Activated naive CD8-positive, alpha-beta T cell treated with anti-CD3 and anti-CD28 coated beads for 36 hours (primary cell): ENCODE measurements at regions not wholly inside any gene's neighbourhood (a gene's known extent, or its start where the extent isn't known, plus 50 kb on each side); places are given as distances from the start of the nearest gene placed in this dataset.
"Not testable (repeated sequence)": the region's sequence is repeated elsewhere in the genome, so short reads cannot be mapped to it uniquely, and the experiment has no call there.

Experiments used
- DNase-seq: peaks from one replicate; pipeline ENCODE4 v3.0.0; 2021
- H3K27ac Mint-ChIP-seq: one replicate; pipeline ENCODE4 v1.8.0; 2022; ENCODE audit warnings: mild to moderate bottlenecking, moderate library complexity, mixed read lengths
- H3K27me3 Mint-ChIP-seq: one replicate; pipeline ENCODE4 v1.8.0; 2022; ENCODE audit warnings: mild to moderate bottlenecking, mixed read lengths
- H3K36me3 Mint-ChIP-seq: one replicate; pipeline ENCODE4 v1.8.0; 2021; ENCODE audit warnings: mild to moderate bottlenecking, mixed read lengths
- H3K4me1 Mint-ChIP-seq: one replicate; pipeline ENCODE4 v1.8.0; 2021; ENCODE audit warnings: mixed read lengths
- H3K4me3 Mint-ChIP-seq: one replicate; pipeline ENCODE4 v1.8.0; 2022; ENCODE audit warnings: mild to moderate bottlenecking, moderate library complexity, mixed read lengths
- H3K9me3 Mint-ChIP-seq: one replicate; pipeline ENCODE4 v1.8.0; 2022; ENCODE audit warnings: mixed read lengths

GRCh38 chr4:177177541-177178081 lies 132.1 kb upstream of the NEIL3 start:
- no peak overlapping the region for H3K27ac Mint-ChIP-seq
- no peaks in the 10 kb centered on the region for H3K9me3 Mint-ChIP-seq
- H3K4me1 Mint-ChIP-seq = no peaks in the 10 kb centered on the region
- no peaks in the 10 kb centered on the region for H3K36me3 Mint-ChIP-seq
- no peak for DNase-seq
- no peaks in the 10 kb centered on the region for H3K27me3 Mint-ChIP-seq
- no peak overlapping the region for H3K4me3 Mint-ChIP-seq

DNA sequence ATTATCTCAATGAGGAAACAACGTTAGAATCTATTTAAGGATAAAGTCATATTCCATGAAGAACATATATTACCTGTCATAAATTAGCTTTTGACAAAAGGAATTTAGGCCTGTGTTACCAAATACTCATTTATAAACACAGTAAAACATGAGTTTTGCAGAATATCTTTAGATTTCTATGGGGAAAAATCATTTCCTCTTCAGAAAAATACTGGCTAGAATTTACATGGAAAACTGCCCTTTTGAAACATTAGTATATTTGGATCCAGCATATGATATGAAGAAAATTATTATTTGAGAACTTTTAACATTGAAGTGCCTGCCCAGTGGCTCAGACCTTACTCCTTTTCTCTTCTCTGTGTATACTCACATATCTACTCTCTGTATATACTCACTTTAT lies 131.4 kb upstream of the NEIL3 start:
- no peaks in the 10 kb centered on the region for H3K9me3 Mint-ChIP-seq
- no peaks in the 10 kb centered on the region for H3K4me1 Mint-ChIP-seq
- no peak overlapping the region for H3K27ac Mint-ChIP-seq
- H3K4me3 Mint-ChIP-seq = no peak overlapping the region
- H3K27me3 Mint-ChIP-seq = no peaks in the 10 kb centered on the region
- DNase-seq = no peak
- no peaks in the 10 kb centered on the region for H3K36me3 Mint-ChIP-seq

DNA sequence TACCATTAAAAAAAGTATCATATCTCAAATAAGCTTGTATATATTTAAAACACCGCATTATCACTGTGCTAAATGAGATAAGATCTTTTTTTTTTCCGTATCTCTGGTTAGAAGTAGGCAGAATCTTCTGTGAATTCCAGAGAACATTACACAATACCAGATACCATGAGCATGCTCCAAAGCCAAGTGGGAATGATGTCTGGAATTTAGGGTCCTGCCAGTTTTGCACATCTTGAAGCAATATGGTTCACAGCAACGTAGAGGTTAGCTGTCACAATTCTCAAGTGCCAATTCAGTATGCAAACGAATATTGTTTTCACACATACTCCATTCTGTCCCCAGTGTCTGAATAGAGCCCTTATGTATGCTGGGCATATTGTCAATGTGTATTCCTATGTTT lies 127.5 kb upstream of the NEIL3 start:
- DNase-seq = no peak
- peaks cover 2% of the 10 kb centered on the region for H3K4me1 Mint-ChIP-seq
- no peak overlapping the region for H3K27ac Mint-ChIP-seq
- no peak overlapping the region for H3K4me3 Mint-ChIP-seq
- H3K36me3 Mint-ChIP-seq = no peaks in the 10 kb centered on the region
- H3K9me3 Mint-ChIP-seq = no peaks in the 10 kb centered on the region
- peaks cover 3% of the 10 kb centered on the region for H3K27me3 Mint-ChIP-seq

DNA sequence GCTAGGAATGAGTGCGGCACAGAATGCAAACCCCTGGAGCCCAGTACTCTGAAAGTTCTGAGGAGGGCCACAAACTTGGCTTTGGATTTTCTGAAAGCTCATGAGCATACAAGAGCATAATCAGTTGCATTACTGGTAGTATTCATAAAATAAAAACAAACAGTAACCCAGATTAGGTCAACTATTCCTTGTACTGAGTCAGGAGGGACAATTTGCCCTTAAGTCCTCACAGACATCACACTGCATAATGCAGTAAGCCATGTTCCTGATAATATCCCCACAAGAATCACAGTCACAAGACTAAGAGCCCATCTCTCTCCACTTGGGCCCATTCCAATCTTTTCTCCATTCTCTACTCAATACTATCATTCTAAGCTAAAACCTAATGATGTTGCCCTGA lies 126.9 kb upstream of the NEIL3 start:
- Mint-ChIP-seq H3K36me3 (no peaks in the 10 kb centered on the region), H3K9me3 (no peaks in the 10 kb centered on the region), H3K27ac (no peak overlapping the region), H3K27me3 (peaks cover 3% of the 10 kb centered on the region), H3K4me3 (no peak overlapping the region), H3K4me1 (peaks cover 2% of the 10 kb centered on the region)
- no peak for DNase-seq

GRCh38 chr4:177185151-177185550 lies 124.5 kb upstream of the NEIL3 start:
- Mint-ChIP-seq H3K27ac (no peak overlapping the region), H3K9me3 (no peaks in the 10 kb centered on the region), H3K4me1 (peaks cover 2% of the 10 kb centered on the region), H3K27me3 (peaks cover 3% of the 10 kb centered on the region), H3K4me3 (no peak overlapping the region), H3K36me3 (no peaks in the 10 kb centered on the region)
- DNase-seq = no peak

GRCh38 chr4:177185579-177185978 lies 124.1 kb upstream of the NEIL3 start:
- Mint-ChIP-seq H3K36me3 (no peaks in the 10 kb centered on the region), H3K4me1 (peaks cover 2% of the 10 kb centered on the region), H3K27me3 (peaks cover 3% of the 10 kb centered on the region), H3K4me3 (no peak overlapping the region), H3K9me3 (no peaks in the 10 kb centered on the region), H3K27ac (no peak overlapping the region)
- no peak for DNase-seq

DNA sequence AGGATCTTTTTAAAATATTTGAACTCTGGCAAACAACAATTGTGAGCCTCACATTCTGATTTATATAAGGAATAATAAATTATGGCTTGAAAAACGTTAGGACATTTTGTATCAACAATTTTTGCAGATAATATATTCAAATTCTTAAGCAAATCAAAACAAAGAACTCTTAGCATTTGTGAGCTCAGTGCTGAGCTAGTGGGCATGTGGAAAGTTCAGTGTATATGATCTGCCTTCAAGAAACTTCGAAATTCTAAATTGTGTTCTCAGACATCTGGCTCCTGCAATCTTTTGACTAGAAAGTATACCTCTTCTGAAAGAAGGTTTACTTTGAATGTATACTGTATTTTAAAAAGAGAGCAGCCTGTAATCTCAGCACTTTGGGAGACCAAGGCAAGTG lies 122.3 kb upstream of the NEIL3 start:
- H3K36me3 Mint-ChIP-seq = no peaks in the 10 kb centered on the region
- H3K27ac Mint-ChIP-seq = no peak overlapping the region
- H3K27me3 Mint-ChIP-seq = peaks cover 3% of the 10 kb centered on the region
- H3K4me3 Mint-ChIP-seq = no peak overlapping the region
- DNase-seq = no peak
- no peaks in the 10 kb centered on the region for H3K9me3 Mint-ChIP-seq
- peaks cover 2% of the 10 kb centered on the region for H3K4me1 Mint-ChIP-seq

DNA sequence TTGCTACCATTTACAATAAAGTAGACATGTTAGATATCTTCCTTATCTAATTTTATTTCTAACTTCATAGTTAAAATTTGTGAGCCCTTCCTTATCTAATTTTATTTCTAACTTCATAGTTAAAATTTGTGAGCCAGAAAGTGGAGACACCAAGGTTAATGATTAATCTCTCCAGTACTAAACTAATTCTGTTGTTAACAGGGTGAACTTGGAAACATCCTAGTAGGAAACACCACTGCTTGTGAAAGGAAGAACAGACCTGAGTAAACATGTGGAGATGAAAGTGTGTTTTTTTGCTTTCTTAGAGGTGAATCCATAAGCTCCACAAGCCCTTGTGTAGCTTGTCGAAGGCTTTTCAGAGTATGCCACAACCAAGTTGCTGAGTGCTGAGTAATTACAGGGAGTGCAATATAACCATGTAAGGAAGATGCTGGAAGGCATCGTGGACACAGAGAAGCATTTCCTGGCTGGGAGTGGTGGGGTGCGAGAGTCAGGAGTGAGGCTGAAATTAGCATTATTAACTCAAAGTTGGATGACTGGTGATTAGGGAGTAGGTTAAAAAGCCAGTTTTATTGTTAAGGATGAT lies 118.6 kb upstream of the NEIL3 start:
- Mint-ChIP-seq H3K27me3 (no peaks in the 10 kb centered on the region), H3K27ac (no peak overlapping the region), H3K4me3 (no peak overlapping the region), H3K9me3 (no peaks in the 10 kb centered on the region), H3K36me3 (no peaks in the 10 kb centered on the region), H3K4me1 (no peaks in the 10 kb centered on the region)
- no peak for DNase-seq

GRCh38 chr4:177191586-177191985 lies 118.1 kb upstream of the NEIL3 start:
- Mint-ChIP-seq H3K27me3 (no peaks in the 10 kb centered on the region), H3K27ac (no peak overlapping the region), H3K9me3 (no peaks in the 10 kb centered on the region), H3K36me3 (no peaks in the 10 kb centered on the region), H3K4me3 (no peak overlapping the region), H3K4me1 (no peaks in the 10 kb centered on the region)
- DNase-seq = no peak

DNA sequence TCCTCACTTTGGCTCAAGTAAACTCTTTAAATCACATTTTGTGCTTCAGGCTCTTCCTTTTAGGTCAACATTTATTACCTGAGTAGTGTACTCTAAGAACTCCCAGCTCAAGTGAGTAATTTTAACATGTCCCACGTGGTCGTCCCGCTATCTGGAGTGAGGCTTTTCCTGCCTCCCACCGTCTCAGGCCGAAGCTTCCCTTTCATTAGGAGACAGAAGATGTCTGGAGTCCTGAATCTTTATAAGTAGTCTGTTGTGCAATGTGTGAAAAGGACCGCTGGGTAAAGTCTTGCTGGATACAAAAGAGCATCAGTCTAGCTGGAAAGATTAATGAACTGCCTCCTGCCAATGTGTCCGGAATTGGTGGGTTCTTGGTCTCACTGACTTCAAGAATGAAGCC lies 117.7 kb upstream of the NEIL3 start:
- no peaks in the 10 kb centered on the region for H3K4me1 Mint-ChIP-seq
- peaks cover 3% of the 10 kb centered on the region for H3K9me3 Mint-ChIP-seq
- no peak for DNase-seq
- H3K4me3 Mint-ChIP-seq = no peak overlapping the region
- no peak overlapping the region for H3K27ac Mint-ChIP-seq
- H3K36me3 Mint-ChIP-seq = no peaks in the 10 kb centered on the region
- no peaks in the 10 kb centered on the region for H3K27me3 Mint-ChIP-seq

- not testable (repeated sequence) for H3K27ac Mint-ChIP-seq, H3K27me3 Mint-ChIP-seq, H3K4me1 Mint-ChIP-seq, DNase-seq, H3K36me3 Mint-ChIP-seq, H3K4me3 Mint-ChIP-seq, H3K9me3 Mint-ChIP-seq
Measured at GRCh38 chr4:177193024-177193715, 116.5 kb upstream of the NEIL3 start.

GRCh38 chr4:177194906-177195305 lies 114.8 kb upstream of the NEIL3 start:
- peaks cover 6% of the 10 kb centered on the region for H3K9me3 Mint-ChIP-seq
- H3K4me1 Mint-ChIP-seq = no peaks in the 10 kb centered on the region
- H3K4me3 Mint-ChIP-seq = no peak overlapping the region
- no peak overlapping the region for H3K27ac Mint-ChIP-seq
- no peaks in the 10 kb centered on the region for H3K36me3 Mint-ChIP-seq
- DNase-seq = no peak
- no peaks in the 10 kb centered on the region for H3K27me3 Mint-ChIP-seq

- H3K27ac Mint-ChIP-seq = no peak overlapping the region
- no peaks in the 10 kb centered on the region for H3K4me1 Mint-ChIP-seq
- no peaks in the 10 kb centered on the region for H3K27me3 Mint-ChIP-seq
- H3K4me3 Mint-ChIP-seq = no peak overlapping the region
- DNase-seq = no peak
- H3K9me3 Mint-ChIP-seq = peaks cover 6% of the 10 kb centered on the region
- H3K36me3 Mint-ChIP-seq = no peaks in the 10 kb centered on the region
Measured at GRCh38 chr4:177196615-177197014, 113.1 kb upstream of the NEIL3 start.

- Mint-ChIP-seq H3K36me3 (no peaks in the 10 kb centered on the region), H3K27ac (no peak overlapping the region), H3K9me3 (peaks cover 8% of the 10 kb centered on the region), H3K27me3 (no peaks in the 10 kb centered on the region), H3K4me1 (no peaks in the 10 kb centered on the region), H3K4me3 (no peak overlapping the region)
- DNase-seq = no peak
Measured at GRCh38 chr4:177201614-177202013, 108.1 kb upstream of the NEIL3 start.

GRCh38 chr4:177204126-177204525 lies 105.5 kb upstream of the NEIL3 start:
- no peaks in the 10 kb centered on the region for H3K4me1 Mint-ChIP-seq
- H3K9me3 Mint-ChIP-seq = peaks cover 2% of the 10 kb centered on the region
- no peak overlapping the region for H3K4me3 Mint-ChIP-seq
- H3K36me3 Mint-ChIP-seq = no peaks in the 10 kb centered on the region
- no peaks in the 10 kb centered on the region for H3K27me3 Mint-ChIP-seq
- no peak overlapping the region for H3K27ac Mint-ChIP-seq
- no peak for DNase-seq

DNA sequence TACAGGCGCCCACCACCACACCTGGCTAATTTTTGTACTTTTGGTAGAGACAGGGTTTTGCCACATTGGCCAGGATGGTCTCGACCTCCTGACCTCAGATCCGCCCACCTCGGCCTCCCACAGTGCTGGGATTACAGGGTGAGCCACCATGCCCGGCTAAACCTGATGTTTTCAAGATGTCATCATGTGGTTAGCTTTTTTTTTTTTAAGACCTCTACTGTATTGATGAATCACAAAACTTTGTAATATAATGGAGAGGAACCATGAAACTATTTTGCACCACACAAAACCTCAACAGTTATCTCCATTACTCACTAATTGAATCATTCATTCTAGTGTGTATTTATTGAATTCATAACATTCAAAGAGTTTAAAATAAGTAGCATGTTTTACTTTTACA lies 94.7 kb upstream of the NEIL3 start:
- H3K27me3 Mint-ChIP-seq = no peaks in the 10 kb centered on the region
- no peaks in the 10 kb centered on the region for H3K9me3 Mint-ChIP-seq
- H3K4me1 Mint-ChIP-seq = no peaks in the 10 kb centered on the region
- no peak overlapping the region for H3K4me3 Mint-ChIP-seq
- DNase-seq = peak; percentile 16
- no peak overlapping the region for H3K27ac Mint-ChIP-seq
- H3K36me3 Mint-ChIP-seq = no peaks in the 10 kb centered on the region
